Vagina (tissue), 2 donors: ENCODE measurements at regions not wholly inside any gene's neighbourhood (a gene's known extent, or its start where the extent isn't known, plus 50 kb on each side); places are given as distances from the start of the nearest gene placed in this dataset.

Experiments used
- POLR2A ChIP-seq, 2 donors: fragments of 450-650 bp; IDR thresholded peaks; one replicate each; pipeline ENCODE4 v1.6.1; 2017; ENCODE audit warnings: antibody characterized with exemption in 2 of 2, mild to moderate bottlenecking in 2 of 2, moderate library complexity in 2 of 2
- POLR2AphosphoS5 ChIP-seq, 2 donors: sonication (generic); formaldehyde crosslinking; IDR thresholded peaks; one replicate each; pipeline ENCODE4 v1.9.0; 2017; ENCODE audit warnings: antibody characterized with exemption in 2 of 2, mild to moderate bottlenecking in 2 of 2, low read depth in 1 of 2; ENCODE audit not compliant: insufficient read depth in 1 of 2
- TF ChIP-seq, protein P1 (sequence below), 3 experiments: fragments of 450-650 bp in 2 of 3; fragments of 200-600 bp in 1 of 3; sonication (generic) in 1 of 3; IDR thresholded peaks; one replicate each; pipeline ENCODE4 v1.5.1; 2017 to 2019; ENCODE audit warnings: antibody characterized with exemption in 3 of 3, mild to moderate bottlenecking in 2 of 3, moderate library complexity in 2 of 3

DNA sequence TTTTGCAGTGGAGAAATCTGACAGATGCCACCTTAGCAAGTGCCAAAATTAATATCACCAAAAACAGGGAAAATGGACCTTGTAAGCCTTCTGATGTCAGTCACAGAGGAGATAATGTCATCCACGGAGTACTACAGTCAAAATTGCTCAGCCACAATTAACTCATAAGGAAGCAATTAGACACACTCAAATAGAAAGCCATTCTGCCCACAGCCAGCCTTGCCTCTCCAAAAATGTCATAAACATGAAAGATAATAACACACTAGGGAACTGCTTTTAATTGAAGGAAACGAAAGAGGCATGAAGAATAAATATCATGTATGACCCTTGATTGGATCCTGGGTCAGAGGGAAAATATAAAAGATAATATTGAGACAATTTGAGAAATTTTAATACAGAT, 505.6 kb upstream of the API5 start:
- TF ChIP-seq, protein P1, sequence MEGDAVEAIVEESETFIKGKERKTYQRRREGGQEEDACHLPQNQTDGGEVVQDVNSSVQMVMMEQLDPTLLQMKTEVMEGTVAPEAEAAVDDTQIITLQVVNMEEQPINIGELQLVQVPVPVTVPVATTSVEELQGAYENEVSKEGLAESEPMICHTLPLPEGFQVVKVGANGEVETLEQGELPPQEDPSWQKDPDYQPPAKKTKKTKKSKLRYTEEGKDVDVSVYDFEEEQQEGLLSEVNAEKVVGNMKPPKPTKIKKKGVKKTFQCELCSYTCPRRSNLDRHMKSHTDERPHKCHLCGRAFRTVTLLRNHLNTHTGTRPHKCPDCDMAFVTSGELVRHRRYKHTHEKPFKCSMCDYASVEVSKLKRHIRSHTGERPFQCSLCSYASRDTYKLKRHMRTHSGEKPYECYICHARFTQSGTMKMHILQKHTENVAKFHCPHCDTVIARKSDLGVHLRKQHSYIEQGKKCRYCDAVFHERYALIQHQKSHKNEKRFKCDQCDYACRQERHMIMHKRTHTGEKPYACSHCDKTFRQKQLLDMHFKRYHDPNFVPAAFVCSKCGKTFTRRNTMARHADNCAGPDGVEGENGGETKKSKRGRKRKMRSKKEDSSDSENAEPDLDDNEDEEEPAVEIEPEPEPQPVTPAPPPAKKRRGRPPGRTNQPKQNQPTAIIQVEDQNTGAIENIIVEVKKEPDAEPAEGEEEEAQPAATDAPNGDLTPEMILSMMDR (IDR thresholded peaks at IDR 0.05) = no peak
- no peak for TF ChIP-seq POLR2AphosphoS5 (IDR thresholded peaks at IDR 0.05; ENCODE audit: insufficient read depth in 1 of 2, low read depth in 1 of 2)
- TF ChIP-seq POLR2A (IDR thresholded peaks at IDR 0.05) = no peak
